GM12891 (cell line): ENCODE measurements at regions not wholly inside any gene's neighbourhood (a gene's known extent, or its start where the extent isn't known, plus 50 kb on each side); places are given as distances from the start of the nearest gene placed in this dataset.
A peak's percentile ranks its signal among the peaks of the same experiment; 100 is the strongest.

Experiments used
- DNase-seq: peaks from one replicate; pipeline ENCODE4 v3.0.0; 2011; ENCODE audit warnings: low spot score; ENCODE audit not compliant: insufficient read length
- FAIRE-seq: peaks from 2 replicates; lab custom pipeline; 2011; peaks lifted over from hg19 to GRCh38; lab: Jason Lieb, UNC
- PAX5 ChIP-seq: IDR thresholded peaks from 2 replicates; pipeline ENCODE4 v1.6.1; 2011; ENCODE audit warnings: low read length, moderate library complexity, mild to moderate bottlenecking; ENCODE audit not compliant: insufficient read depth, severe bottlenecking
- POLR2A ChIP-seq: IDR thresholded peaks from 2 replicates; pipeline ENCODE4 v1.6.1; 2011; ENCODE audit warnings: low read depth, low read length, control low read depth
- POLR2AphosphoS5 ChIP-seq: IDR thresholded peaks from 2 replicates; pipeline ENCODE4 v1.6.1; 2011; ENCODE audit warnings: low read depth, low read length, control low read depth
- POU2F2 ChIP-seq: IDR thresholded peaks from 2 replicates; pipeline ENCODE4 v1.6.1; 2011; ENCODE audit warnings: low read depth, mild to moderate bottlenecking, control low read depth, low read length, moderate library complexity
- SPI1 ChIP-seq: IDR thresholded peaks from 2 replicates; pipeline ENCODE4 v1.6.1; 2011; ENCODE audit warnings: low read depth, low read length, control low read depth
- TAF1 ChIP-seq: IDR thresholded peaks from 2 replicates; pipeline ENCODE4 v1.6.1; 2011; ENCODE audit warnings: low read depth, low read length, control low read depth

- DNase-seq (no peak), FAIRE-seq (no peak)
- no peak for TF ChIP-seq PAX5
- TF ChIP-seq POLR2A: no peak
Measured at GRCh38 chr2:57440437-57440836, 606.2 kb upstream of the VRK2 start.

DNA sequence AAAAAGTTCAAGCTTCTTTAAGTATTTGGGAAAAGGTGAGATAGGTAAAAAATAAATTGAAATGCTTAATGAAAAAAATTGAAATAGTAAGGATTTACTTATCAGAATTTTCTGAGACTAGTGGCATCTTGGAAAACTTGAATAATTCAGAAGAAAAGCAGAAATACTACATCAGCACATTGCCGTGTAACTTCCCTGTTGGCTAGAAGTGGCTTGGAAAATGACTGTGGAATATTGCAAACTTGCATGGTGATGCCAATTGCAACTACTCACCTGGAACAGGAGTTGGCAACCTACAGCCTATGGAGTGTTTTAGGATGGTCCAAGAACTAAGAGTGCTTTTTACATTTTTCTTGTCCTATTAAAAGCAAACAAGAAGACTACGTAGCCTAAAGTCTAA is 603.5 kb upstream of the VRK2 start:
- FAIRE-seq: no peak
- TF ChIP-seq POLR2A: no peak
- TF ChIP-seq TAF1: no peak
- TF ChIP-seq POLR2AphosphoS5: no peak
- TF ChIP-seq POU2F2: no peak
- no peak for TF ChIP-seq SPI1
- no peak for TF ChIP-seq PAX5
- DNase-seq: no peak

DNA sequence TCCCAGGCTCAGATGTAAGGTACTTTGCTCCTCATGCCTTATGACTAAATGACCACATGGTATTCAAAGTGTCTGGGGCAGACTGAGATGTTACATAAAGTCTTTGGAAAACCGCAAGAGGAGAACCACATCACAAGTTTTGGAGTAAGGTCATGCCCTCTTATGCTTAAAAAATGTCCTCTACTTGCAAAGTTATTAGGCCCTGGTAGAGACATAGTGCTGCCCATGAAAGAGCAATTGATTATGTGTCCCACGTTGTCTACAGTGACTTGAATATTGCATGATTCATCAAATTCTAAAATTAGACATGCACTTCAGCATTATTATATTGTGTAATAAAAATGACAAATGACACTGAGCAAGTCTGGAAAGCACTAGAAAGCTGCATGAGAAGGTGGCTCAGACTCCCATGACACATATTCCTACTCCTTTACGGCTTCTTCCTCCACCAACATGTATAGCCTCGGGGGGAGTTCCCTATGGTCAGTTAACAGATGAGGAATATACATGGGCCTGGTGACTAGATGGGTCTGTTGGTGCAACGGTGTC is 602.6 kb upstream of the VRK2 start:
- DNase-seq (no peak), FAIRE-seq (no peak)
- TF ChIP-seq TAF1 (no peak), PAX5 (no peak), SPI1 (no peak), POLR2A (no peak), POU2F2 (no peak), POLR2AphosphoS5 (no peak)

DNA sequence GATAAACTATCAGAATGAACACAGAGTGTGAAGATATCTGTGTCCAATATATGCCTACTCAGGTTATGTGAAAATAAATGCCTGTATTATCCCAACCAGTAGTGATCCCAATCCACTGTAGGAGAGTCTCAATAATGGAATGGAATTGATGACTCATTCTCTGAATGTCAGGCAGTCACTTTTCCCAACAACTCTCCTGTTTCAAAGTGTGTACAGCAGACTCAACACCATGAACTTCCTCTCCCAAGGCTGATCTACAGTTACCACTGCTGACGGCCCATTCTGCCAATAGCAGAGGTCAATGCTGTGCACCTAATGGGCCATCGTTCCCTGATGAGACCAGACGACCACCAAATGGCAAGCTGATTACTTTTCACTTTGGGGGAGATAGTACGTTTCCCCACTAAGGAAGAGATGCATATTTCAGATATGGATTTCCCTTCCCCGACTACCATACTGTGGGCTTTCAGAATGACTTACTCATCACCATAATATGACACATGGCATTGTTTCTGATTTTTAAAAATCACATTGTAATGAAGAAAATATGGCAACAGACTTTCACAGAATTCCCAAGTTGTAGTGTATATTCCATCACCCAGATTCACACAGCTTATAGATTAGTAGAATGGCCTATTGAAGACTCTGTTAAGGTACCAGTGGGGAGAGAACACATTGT is 601.7 kb upstream of the VRK2 start:
- FAIRE-seq (no peak), DNase-seq (no peak)
- TF ChIP-seq POU2F2: no peak
- TF ChIP-seq POLR2A: no peak

DNA sequence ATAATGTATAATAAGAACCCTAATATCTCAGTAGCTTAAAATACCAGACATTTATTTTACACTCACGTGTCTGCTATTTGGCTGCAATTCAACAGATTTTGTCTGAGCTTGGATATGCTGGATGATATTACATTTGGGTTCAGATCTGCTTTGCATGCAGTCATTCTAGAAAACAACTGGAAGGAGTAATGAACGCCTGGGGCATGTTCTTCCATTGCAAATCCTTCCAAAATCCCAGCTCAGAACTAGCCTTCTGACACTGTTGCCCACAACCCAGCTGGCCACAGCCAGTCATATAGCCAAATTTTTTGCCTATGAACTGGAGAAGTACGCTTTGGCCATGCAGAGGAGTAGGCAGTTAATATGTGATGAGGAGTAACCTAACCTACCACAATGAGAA is 597.8 kb upstream of the VRK2 start:
- DNase-seq (no peak), FAIRE-seq (no peak)
- TF ChIP-seq POLR2AphosphoS5: no peak
- TF ChIP-seq SPI1: no peak
- TF ChIP-seq POU2F2: no peak
- TF ChIP-seq TAF1: no peak
- TF ChIP-seq POLR2A: no peak
- TF ChIP-seq PAX5: no peak

DNA sequence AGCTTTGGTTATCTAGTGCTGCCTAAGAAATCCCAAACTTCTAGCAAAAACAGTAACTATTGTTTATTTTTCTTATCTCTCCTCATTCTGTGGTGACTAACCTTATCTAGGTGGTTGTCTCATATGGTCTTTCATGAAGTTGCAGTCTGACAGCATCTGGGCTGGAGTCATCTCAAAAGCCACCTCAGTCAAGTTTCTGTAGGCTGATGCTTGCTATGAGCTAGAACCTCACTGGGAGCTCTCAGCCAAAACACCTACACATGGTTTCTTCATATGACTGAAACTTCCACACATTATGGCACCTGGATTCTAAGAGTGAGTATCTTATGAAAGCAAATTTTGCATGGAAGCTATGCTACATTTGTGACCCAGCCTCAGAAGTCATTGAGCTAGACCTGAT is 596.4 kb upstream of the VRK2 start:
- TF ChIP-seq POU2F2 (0 out of 2 replicates have a peak, but pooled peaks have one; percentile 16), POLR2AphosphoS5 (no peak), POLR2A (no peak), PAX5 (no peak)
- no peak for FAIRE-seq
- DNase-seq: peak; percentile 4

DNA sequence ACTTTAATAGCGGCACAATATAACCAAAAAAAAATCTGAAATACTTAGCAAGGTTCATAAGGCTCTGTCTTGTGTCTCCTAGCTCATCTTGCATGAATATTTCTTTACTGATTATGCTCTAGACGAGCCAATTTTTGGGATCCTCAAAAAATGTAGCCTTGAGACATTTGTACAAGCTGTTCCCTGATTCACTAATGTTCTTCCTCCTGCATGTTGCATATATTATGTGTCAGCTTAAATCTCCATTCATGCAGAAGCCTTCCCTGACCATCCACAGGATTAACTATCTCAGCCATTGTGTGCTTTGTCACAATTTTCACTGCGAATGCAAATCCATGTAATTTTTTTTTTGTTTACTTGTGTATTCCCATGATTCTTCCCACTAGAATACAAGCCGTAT is 594.0 kb upstream of the VRK2 start:
- DNase-seq (no peak), FAIRE-seq (no peak)
- TF ChIP-seq POLR2A: no peak
- TF ChIP-seq PAX5: no peak
- TF ChIP-seq SPI1: no peak
- TF ChIP-seq POLR2AphosphoS5: no peak
- no peak for TF ChIP-seq POU2F2
- no peak for TF ChIP-seq TAF1

DNA sequence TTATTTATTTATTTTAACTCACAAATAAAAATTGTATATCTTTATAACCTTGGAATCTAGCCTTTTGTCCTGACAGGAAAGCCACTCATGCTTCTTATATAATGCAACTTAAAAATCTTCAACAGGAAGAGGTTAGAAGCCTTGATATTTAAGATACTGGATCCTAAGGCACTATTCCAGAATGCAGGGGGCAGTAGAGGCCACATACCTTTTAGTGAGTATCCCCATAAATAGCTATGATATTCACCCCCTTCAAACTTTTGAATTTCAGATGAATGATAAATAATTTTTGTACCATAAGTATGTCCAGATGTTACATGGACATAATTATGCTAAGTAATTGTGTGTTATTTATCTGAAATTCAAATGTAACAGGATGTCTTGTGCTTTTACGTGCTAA is 592.7 kb upstream of the VRK2 start:
- no peak for TF ChIP-seq PAX5
- no peak for TF ChIP-seq SPI1
- no peak for TF ChIP-seq POLR2AphosphoS5
- TF ChIP-seq POU2F2: no peak
- TF ChIP-seq POLR2A: no peak
- no peak for TF ChIP-seq TAF1
- no peak for DNase-seq
- no peak for FAIRE-seq

DNA sequence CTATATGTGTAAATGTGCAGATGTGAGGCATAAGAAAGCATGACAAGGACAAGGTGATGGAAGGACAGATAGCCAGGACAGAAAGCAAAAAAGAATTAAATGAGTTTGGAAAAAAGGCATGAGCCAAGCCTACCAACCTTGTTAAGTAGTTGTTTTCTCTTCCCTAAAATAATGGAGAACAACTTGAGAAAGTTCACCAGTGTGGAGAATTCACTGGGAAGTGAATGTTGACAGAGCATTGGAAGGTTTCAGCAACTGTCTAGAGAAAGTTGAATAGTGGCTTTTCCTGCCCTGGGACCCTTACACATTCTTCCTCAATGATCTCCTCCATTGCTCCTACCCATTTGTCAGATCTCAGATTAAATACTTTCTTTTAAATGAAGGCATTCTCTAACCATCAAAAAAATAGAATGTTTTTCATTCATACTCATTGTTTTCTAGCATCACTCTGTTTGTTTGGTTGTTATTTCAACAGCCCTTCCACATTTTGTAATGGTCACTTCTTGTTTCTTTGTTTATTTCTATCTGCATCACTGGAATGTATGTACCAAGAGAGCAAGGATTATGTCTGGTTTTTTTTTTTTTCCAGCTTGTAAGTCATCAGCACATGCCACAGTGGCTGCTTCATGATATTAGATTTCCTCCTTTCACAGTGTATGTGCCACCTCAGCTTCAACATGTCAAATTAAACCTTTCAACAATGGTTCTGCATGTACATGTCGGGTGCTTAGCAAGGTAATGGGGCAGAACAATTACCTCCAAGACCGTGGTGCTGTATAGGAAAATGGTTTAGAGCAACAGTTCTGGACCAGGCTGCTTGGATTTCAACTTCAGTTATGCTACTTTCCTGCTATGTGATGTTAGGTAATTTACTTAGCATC is 586.0 kb upstream of the VRK2 start:
- FAIRE-seq: no peak
- TF ChIP-seq POLR2A (no peak), POU2F2 (no peak), POLR2AphosphoS5 (no peak)
- no peak for DNase-seq
